ENCODE measurements at regions not wholly inside any gene's neighbourhood (a gene's known extent, or its start where the extent isn't known, plus 50 kb on each side); places are given as distances from the start of the nearest gene placed in this dataset.

- TF ChIP-seq FOXP2 (optimal IDR thresholded peaks at IDR 0.05; ENCODE audit: borderline replicate concordance, extremely low read depth, extremely low read length, insufficient read depth): no peak
Observed at GRCh38 chr4:151962138-151962823, 201.5 kb upstream of the GATB start.

- TF ChIP-seq REST (IDR thresholded peaks at IDR 0.05; ENCODE audit: insufficient read depth in 1 of 2, low read depth in 2 of 2, low read length in 2 of 2) (no peak), FOXP2 (optimal IDR thresholded peaks at IDR 0.05; ENCODE audit: borderline replicate concordance, extremely low read depth, extremely low read length, insufficient read depth) (no peak), SIN3A (IDR thresholded peaks at IDR 0.05; ENCODE audit: borderline replicate concordance, insufficient read depth, low read length) (no peak), TAF1 (IDR thresholded peaks at IDR 0.05; ENCODE audit: borderline replicate concordance, insufficient read depth, low read length) (no peak), POLR2AphosphoS5 (IDR thresholded peaks at IDR 0.05; ENCODE audit: low read depth, low read length) (no peak)
Observed at GRCh38 chr4:151961456-151961855, 200.6 kb upstream of the GATB start.

GRCh38 chr4:151960449-151961230 is 199.8 kb upstream of the GATB start:
- TF ChIP-seq TAF1 (IDR thresholded peaks at IDR 0.05; ENCODE audit: borderline replicate concordance, insufficient read depth, low read length): no peak
- TF ChIP-seq SIN3A (IDR thresholded peaks at IDR 0.05; ENCODE audit: borderline replicate concordance, insufficient read depth, low read length): no peak
- no peak for TF ChIP-seq FOXP2 (optimal IDR thresholded peaks at IDR 0.05; ENCODE audit: borderline replicate concordance, extremely low read depth, extremely low read length, insufficient read depth)
- no peak for TF ChIP-seq REST (IDR thresholded peaks at IDR 0.05; ENCODE audit: insufficient read depth in 1 of 2, low read depth in 2 of 2, low read length in 2 of 2)
- TF ChIP-seq POLR2AphosphoS5 (IDR thresholded peaks at IDR 0.05; ENCODE audit: low read depth, low read length): no peak

- TF ChIP-seq REST (IDR thresholded peaks at IDR 0.05; ENCODE audit: insufficient read depth in 1 of 2, low read depth in 2 of 2, low read length in 2 of 2) (no peak), POLR2AphosphoS5 (IDR thresholded peaks at IDR 0.05; ENCODE audit: low read depth, low read length) (no peak), TAF1 (IDR thresholded peaks at IDR 0.05; ENCODE audit: borderline replicate concordance, insufficient read depth, low read length) (no peak), FOXP2 (optimal IDR thresholded peaks at IDR 0.05; ENCODE audit: borderline replicate concordance, extremely low read depth, extremely low read length, insufficient read depth) (no peak), SIN3A (IDR thresholded peaks at IDR 0.05; ENCODE audit: borderline replicate concordance, insufficient read depth, low read length) (no peak)
Observed at GRCh38 chr4:151957153-151957552, 196.3 kb upstream of the GATB start.

- TF ChIP-seq REST (IDR thresholded peaks at IDR 0.05; ENCODE audit: insufficient read depth in 1 of 2, low read depth in 2 of 2, low read length in 2 of 2): no peak
Observed at GRCh38 chr4:151955721-151956380, 195.0 kb upstream of the GATB start.

All from PFSK-1 (cell line).